ENCODE measurements at regions not wholly inside any gene's neighbourhood (a gene's known extent, or its start where the extent isn't known, plus 50 kb on each side); places are given as distances from the start of the nearest gene placed in this dataset.
"Not testable (repeated sequence)": the region's sequence is repeated elsewhere in the genome, so short reads cannot be mapped to it uniquely, and the experiment has no call there.

- Histone ChIP-seq H3K4me3 (no peak overlapping the region), H3K27ac (no peak overlapping the region), H3K9me3 (no peaks in the 10 kb centered on the region), H3K27me3 (ENCODE audit: low read depth) (no peaks in the 10 kb centered on the region), H3K4me1 (peaks cover 12% of the 10 kb centered on the region), H3K36me3 (no peaks in the 10 kb centered on the region)
- no peak for ATAC-seq
- intact Hi-C loops (cut with DNase I) = no loop called here
- TF ChIP-seq, protein P1, sequence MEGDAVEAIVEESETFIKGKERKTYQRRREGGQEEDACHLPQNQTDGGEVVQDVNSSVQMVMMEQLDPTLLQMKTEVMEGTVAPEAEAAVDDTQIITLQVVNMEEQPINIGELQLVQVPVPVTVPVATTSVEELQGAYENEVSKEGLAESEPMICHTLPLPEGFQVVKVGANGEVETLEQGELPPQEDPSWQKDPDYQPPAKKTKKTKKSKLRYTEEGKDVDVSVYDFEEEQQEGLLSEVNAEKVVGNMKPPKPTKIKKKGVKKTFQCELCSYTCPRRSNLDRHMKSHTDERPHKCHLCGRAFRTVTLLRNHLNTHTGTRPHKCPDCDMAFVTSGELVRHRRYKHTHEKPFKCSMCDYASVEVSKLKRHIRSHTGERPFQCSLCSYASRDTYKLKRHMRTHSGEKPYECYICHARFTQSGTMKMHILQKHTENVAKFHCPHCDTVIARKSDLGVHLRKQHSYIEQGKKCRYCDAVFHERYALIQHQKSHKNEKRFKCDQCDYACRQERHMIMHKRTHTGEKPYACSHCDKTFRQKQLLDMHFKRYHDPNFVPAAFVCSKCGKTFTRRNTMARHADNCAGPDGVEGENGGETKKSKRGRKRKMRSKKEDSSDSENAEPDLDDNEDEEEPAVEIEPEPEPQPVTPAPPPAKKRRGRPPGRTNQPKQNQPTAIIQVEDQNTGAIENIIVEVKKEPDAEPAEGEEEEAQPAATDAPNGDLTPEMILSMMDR (IDR thresholded peaks at IDR 0.05) = no peak
- DNase-seq = no peak
These were observed 172.6 kb downstream of the SKIDA1 start for GRCh38 chr10:21352886-21353285.

DNA sequence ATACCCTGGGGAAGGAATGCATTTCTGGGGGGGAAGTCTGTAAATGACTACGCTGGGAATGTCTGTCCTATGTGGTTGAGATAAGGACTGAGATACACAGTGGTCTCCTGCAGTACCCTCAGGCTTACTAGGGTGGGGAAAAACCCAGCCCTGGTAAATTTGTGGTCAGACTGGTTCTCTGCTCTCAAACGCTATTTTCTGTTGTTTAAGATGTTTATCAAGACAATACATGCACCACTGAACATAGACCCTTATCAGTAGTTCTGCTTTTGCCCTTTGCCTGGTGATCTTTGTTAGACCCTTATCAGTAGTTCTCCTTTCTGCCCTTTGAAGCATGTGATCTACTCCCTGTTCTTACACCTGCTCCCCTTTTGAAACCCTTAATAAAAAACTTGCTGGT, 173.9 kb downstream of the SKIDA1 start:
- H3K9me3 ChIP-seq; H3K36me3 ChIP-seq; DNase-seq; H3K27me3 ChIP-seq (ENCODE audit: low read depth); intact Hi-C loops (cut with DNase I); ATAC-seq; H3K4me3 ChIP-seq; H3K27ac ChIP-seq: not testable (repeated sequence)
- peaks cover 12% of the 10 kb centered on the region for H3K4me1 ChIP-seq

GRCh38 chr10:21349912-21350286, 175.6 kb downstream of the SKIDA1 start:
- Histone ChIP-seq H3K27me3 (ENCODE audit: low read depth) (no peaks in the 10 kb centered on the region), H3K27ac (peak overlapping the region; percentile 53), H3K36me3 (no peaks in the 10 kb centered on the region), H3K4me3 (no peak overlapping the region), H3K4me1 (peaks cover 12% of the 10 kb centered on the region), H3K9me3 (no peaks in the 10 kb centered on the region)
- DNase-seq (no peak), ATAC-seq (no peak)
- TF ChIP-seq, protein P1 (IDR thresholded peaks at IDR 0.05) = no peak
- intact Hi-C loops (cut with DNase I) = no loop called here

- DNase-seq (no peak), ATAC-seq (no peak)
- Histone ChIP-seq H3K4me3 (no peak overlapping the region), H3K27ac (no peak overlapping the region), H3K4me1 (peaks cover 12% of the 10 kb centered on the region), H3K27me3 (ENCODE audit: low read depth) (no peaks in the 10 kb centered on the region), H3K36me3 (no peaks in the 10 kb centered on the region), H3K9me3 (no peaks in the 10 kb centered on the region)
- intact Hi-C loops (cut with DNase I) = no loop called here
- TF ChIP-seq, protein P1 (IDR thresholded peaks at IDR 0.05) = no peak
These were observed 177.7 kb downstream of the SKIDA1 start for GRCh38 chr10:21347785-21348170.

DNA sequence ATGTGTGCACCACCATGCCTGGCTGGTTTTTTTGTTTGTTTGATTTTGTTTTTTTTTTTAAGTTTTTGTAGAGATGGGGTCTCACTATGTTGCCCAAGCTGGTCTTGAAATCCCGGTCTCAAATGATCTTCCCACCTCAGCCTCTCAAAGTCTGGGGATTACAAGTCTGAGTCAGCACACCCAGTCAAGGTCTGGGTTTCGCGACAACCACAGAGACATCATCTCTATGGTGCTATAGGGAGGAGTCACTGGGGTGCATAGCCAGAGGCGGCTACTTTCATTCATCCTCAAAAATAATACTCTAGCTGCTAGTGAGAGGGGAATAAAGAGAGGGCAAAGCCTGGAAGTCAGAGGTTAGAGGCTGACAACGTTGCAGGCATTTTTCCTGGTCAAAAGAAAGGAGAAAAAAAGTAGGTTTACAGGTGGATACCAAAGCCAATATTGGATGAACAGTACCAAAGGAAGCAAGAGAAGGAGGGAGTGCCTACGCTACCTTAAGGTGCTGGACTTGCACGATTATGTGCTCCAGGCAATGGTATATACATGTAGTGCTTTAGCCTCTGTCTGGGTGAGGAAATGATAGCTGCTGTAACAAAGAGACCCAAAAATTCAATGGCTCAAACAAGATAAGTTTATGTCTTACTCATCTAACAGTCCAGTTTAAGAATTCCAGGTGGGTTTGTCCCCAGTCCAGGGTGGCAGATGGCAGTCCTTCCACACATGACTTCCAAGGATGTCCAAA, 178.3 kb downstream of the SKIDA1 start:
- DNase-seq (no peak), ATAC-seq (no peak)
- Histone ChIP-seq H3K4me1 (peaks cover 12% of the 10 kb centered on the region), H3K36me3 (no peaks in the 10 kb centered on the region), H3K27ac (no peak overlapping the region), H3K4me3 (no peak overlapping the region), H3K9me3 (no peaks in the 10 kb centered on the region), H3K27me3 (ENCODE audit: low read depth) (no peaks in the 10 kb centered on the region)
- intact Hi-C loops (cut with DNase I) = no loop called here
- TF ChIP-seq, protein P1 (IDR thresholded peaks at IDR 0.05) = no peak

DNA sequence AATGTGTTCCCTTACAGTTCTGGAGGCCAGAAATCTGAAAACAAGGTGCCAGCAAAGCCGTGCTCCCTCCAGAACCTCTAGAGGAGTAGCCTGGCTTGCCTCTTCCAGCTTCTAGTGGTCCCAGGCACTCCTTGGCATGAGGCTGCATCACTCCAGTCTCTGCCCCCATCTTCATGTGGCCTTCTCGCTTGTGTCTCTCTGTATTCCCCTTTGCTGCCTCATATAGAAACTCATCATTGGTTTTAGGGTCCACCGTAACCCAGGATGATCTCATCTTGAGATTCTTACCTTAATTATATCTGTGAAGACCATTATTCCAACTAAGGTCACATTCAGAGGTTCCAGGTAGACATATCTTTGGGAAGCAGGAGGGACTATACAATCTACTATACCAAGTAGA, 182.4 kb downstream of the SKIDA1 start:
- ATAC-seq (no peak), DNase-seq (no peak)
- no peaks in the 10 kb centered on the region for H3K4me1 ChIP-seq
- TF ChIP-seq, protein P1 (IDR thresholded peaks at IDR 0.05) = no peak
- H3K27me3 ChIP-seq (ENCODE audit: low read depth) = no peaks in the 10 kb centered on the region
- no peaks in the 10 kb centered on the region for H3K36me3 ChIP-seq
- intact Hi-C loops (cut with DNase I) = no loop called here
- no peak overlapping the region for H3K27ac ChIP-seq
- H3K9me3 ChIP-seq = no peaks in the 10 kb centered on the region
- H3K4me3 ChIP-seq = no peak overlapping the region

DNA sequence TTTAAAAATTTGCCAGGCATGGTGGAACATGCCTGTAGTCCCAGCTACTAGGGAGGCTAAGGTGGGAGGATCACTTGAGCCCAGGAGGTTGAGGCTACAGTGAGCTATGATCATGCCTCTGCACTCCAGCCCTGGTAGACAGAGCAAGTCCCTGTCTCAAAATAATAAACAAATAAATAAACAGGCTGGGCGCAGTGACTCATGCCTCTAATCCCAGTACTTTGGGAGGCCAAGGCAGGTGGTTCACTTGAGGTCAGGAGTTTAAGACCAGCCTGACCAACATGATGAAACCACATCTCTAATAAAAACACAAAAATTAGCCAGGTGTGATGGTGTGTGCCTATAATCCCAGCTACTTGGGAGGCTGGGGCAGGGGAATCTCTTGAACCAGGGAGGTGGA, 183.0 kb downstream of the SKIDA1 start:
- ATAC-seq; H3K4me1 ChIP-seq; H3K4me3 ChIP-seq; H3K9me3 ChIP-seq; H3K27me3 ChIP-seq (ENCODE audit: low read depth); intact Hi-C loops (cut with DNase I); H3K27ac ChIP-seq; DNase-seq; H3K36me3 ChIP-seq: not testable (repeated sequence)

Data from lower lobe of right lung (tissue), 2 donors.